ENCODE measurements at regions not wholly inside any gene's neighbourhood (a gene's known extent, or its start where the extent isn't known, plus 50 kb on each side); places are given as distances from the start of the nearest gene placed in this dataset.

- no peak for DNase-seq
These were observed 65.2 kb downstream of the OTX2 start for GRCh38 chr14:56745097-56745496.

GRCh38 chr14:56744016-56744415 is 66.3 kb downstream of the OTX2 start:
- DNase-seq: no peak

- DNase-seq: peak; percentile 98
These were observed 67.8 kb downstream of the OTX2 start for GRCh38 chr14:56742391-56742878.

GRCh38 chr14:56741325-56741724 is 69.0 kb downstream of the OTX2 start:
- no peak for DNase-seq

GRCh38 chr14:56738020-56738419 is 72.3 kb downstream of the OTX2 start:
- no peak for DNase-seq

- DNase-seq: peak; percentile 49
These were observed 76.9 kb downstream of the OTX2 start for GRCh38 chr14:56733396-56733795.

- DNase-seq: peak; percentile 72
These were observed 79.1 kb downstream of the OTX2 start for GRCh38 chr14:56731187-56731586.

GRCh38 chr14:56730538-56731145 is 79.6 kb downstream of the OTX2 start:
- DNase-seq: peak; percentile 98

GRCh38 chr14:56724013-56724412 is 86.3 kb downstream of the OTX2 start:
- no peak for DNase-seq

GRCh38 chr14:56723418-56723817 is 86.9 kb downstream of the OTX2 start:
- DNase-seq: no peak

GRCh38 chr14:56720703-56721460 is 89.4 kb downstream of the OTX2 start:
- DNase-seq: no peak

GRCh38 chr14:56718312-56718711 is 92.0 kb downstream of the OTX2 start:
- no peak for DNase-seq

- no peak for DNase-seq
These were observed 93.6 kb downstream of the OTX2 start for GRCh38 chr14:56716705-56717104.

GRCh38 chr14:56715938-56716337 is 94.3 kb downstream of the OTX2 start:
- no peak for DNase-seq

- no peak for DNase-seq
These were observed 101.1 kb downstream of the OTX2 start for GRCh38 chr14:56709201-56709600.

- no peak for DNase-seq
These were observed 101.6 kb downstream of the OTX2 start for GRCh38 chr14:56708704-56709103.

GRCh38 chr14:56703947-56704346 is 106.3 kb downstream of the OTX2 start:
- no peak for DNase-seq

- no peak for DNase-seq
These were observed 107.8 kb downstream of the OTX2 start for GRCh38 chr14:56702515-56702914.
